ENCODE measurements at regions not wholly inside any gene's neighbourhood (a gene's known extent, or its start where the extent isn't known, plus 50 kb on each side); places are given as distances from the start of the nearest gene placed in this dataset.

- DNase-seq: no peak
Observed at GRCh38 chr12:75581515-75581914, 70.1 kb upstream of the KRR1 start.

DNA sequence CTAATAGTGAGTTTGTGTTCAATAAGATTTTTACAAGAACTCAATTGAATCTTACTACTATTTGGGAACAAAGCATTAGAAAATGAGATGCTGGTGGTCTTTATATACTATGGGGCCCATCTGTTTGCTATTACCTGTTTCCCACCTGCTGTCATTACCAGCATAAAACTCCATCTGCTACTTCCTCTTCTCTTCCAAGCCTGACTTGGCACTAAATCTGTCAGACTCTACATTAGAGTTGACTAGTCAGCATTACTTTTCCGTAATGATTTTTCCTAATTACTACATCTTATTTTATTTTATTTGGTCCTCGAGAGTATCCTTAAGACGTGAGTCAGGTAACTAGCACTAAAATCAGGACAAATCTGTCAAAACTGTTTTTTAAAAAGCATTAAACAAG is 68.1 kb upstream of the KRR1 start:
- no peak for DNase-seq

- no peak for DNase-seq
Observed at GRCh38 chr12:75578546-75578945, 67.1 kb upstream of the KRR1 start.

- DNase-seq: no peak
Observed at GRCh38 chr12:75577812-75578211, 66.4 kb upstream of the KRR1 start.

- no peak for DNase-seq
Observed at GRCh38 chr12:75571656-75572205, 60.3 kb upstream of the KRR1 start.

GRCh38 chr12:75571204-75571603 is 59.8 kb upstream of the KRR1 start:
- DNase-seq: no peak

DNA sequence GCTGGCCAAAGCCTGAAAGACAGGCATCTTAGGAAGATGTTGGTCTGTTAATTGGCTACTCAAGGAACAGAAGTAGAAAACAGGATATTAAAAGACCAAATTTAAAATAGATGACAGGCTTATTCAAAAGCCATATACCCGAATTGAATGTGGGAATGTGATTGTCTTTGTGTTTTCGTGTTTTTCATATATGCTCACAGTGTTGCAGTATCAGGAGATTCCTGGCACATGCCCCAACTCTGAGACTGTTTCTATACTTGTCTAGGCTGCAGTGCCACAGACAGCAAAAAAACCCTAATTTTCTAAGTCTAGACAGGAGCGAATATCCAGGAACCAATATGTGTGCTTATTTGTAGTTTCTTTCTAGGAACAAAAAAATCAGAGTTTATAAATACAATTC is 57.4 kb upstream of the KRR1 start:
- DNase-seq: no peak

DNA sequence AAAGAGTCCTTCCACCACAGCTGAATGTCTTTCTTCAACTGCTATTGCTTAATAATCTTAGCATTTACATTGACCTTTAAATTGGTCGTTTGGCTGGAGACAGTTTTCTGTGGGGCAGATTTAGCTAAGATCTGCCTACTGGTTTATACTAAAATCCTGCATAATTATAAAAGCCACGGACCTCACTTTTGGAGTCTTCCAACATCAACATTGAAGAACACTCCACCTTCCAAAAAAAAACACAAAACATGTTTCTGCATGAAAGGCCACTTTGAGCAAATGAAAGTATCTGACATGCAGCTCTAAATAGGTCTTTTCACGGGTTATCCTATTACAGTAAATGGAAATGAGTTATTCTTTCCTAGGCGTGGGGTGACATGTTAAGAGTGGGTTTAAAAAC is 57.0 kb upstream of the KRR1 start:
- DNase-seq: no peak

GRCh38 chr12:75565795-75566194 is 54.4 kb upstream of the KRR1 start:
- DNase-seq: no peak

GRCh38 chr12:75564852-75565251 is 53.4 kb upstream of the KRR1 start:
- DNase-seq: no peak

GRCh38 chr12:75564398-75564797 is 53.0 kb upstream of the KRR1 start:
- DNase-seq: no peak

GRCh38 chr12:75563351-75563750 is 51.9 kb upstream of the KRR1 start:
- DNase-seq: no peak

GRCh38 chr12:75561921-75562320 is 50.5 kb upstream of the KRR1 start:
- no peak for DNase-seq
